Subcutaneous abdominal adipose tissue (tissue), 5 donors: ENCODE measurements at regions not wholly inside any gene's neighbourhood (a gene's known extent, or its start where the extent isn't known, plus 50 kb on each side); places are given as distances from the start of the nearest gene placed in this dataset.

Experiments
- H3K27ac ChIP-seq: one replicate; pipeline ENCODE4 v1.7.0; 2013; ENCODE audit warnings: low read depth, mild to moderate bottlenecking, inconsistent platforms, low read length, moderate library complexity
- H3K27me3 ChIP-seq, 5 donors: one replicate each; pipeline ENCODE4 v1.7.0; 2013; ENCODE audit warnings: low read length in 5 of 5, inconsistent platforms in 1 of 5; ENCODE audit not compliant: control insufficient read depth in 5 of 5, insufficient read depth in 4 of 5
- H3K36me3 ChIP-seq, 5 donors: one replicate each; pipeline ENCODE4 v1.7.0; 2013; ENCODE audit warnings: low read length in 5 of 5; ENCODE audit not compliant: control insufficient read depth in 5 of 5, insufficient read depth in 5 of 5
- H3K4me1 ChIP-seq, 5 donors: one replicate each; pipeline ENCODE4 v1.7.0; 2013; ENCODE audit warnings: low read length in 5 of 5, mild to moderate bottlenecking in 3 of 5, moderate library complexity in 1 of 5; ENCODE audit not compliant: control insufficient read depth in 5 of 5, insufficient read depth in 5 of 5
- H3K4me3 ChIP-seq, 5 donors: one replicate each; pipeline ENCODE4 v1.7.0; 2013; ENCODE audit warnings: low read length in 5 of 5, low read depth in 1 of 5
- H3K9ac ChIP-seq, 5 donors: one replicate each; pipeline ENCODE4 v1.7.0; 2013; ENCODE audit warnings: low read length in 5 of 5, mild to moderate bottlenecking in 4 of 5, moderate library complexity in 3 of 5
- H3K9me3 ChIP-seq, 5 donors: one replicate each; pipeline ENCODE4 v1.7.0; 2013; ENCODE audit warnings: low read length in 5 of 5; ENCODE audit not compliant: control insufficient read depth in 5 of 5
- donor health status: healthy.
- donor health status: healthy.
- donor health status: healthy.
- donor health status: healthy.
- donor health status: healthy.

- Histone ChIP-seq H3K27ac (no peak overlapping the region), H3K9ac (no peak overlapping the region), H3K9me3 (no peaks in the 10 kb centered on the region), H3K4me1 (peaks cover 0 to under 1% (median 0%) of the 10 kb centered on the region in 5 donors), H3K27me3 (no peaks in the 10 kb centered on the region), H3K36me3 (peaks cover 0 to 2% (median 0%) of the 10 kb centered on the region in 5 donors), H3K4me3 (no peak overlapping the region)
Measured at GRCh38 chr18:23341383-23341782, 111.7 kb upstream of the RIOK3 start.

- Histone ChIP-seq H3K27me3 (no peaks in the 10 kb centered on the region), H3K36me3 (peaks cover 0 to 2% (median 0%) of the 10 kb centered on the region in 5 donors), H3K4me1 (no peaks in the 10 kb centered on the region), H3K9ac (no peak overlapping the region), H3K9me3 (no peaks in the 10 kb centered on the region), H3K4me3 (no peak overlapping the region), H3K27ac (no peak overlapping the region)
Measured at GRCh38 chr18:23341983-23342382, 111.1 kb upstream of the RIOK3 start.

GRCh38 chr18:23342506-23342905 is 110.6 kb upstream of the RIOK3 start:
- no peak overlapping the region for H3K27ac ChIP-seq
- H3K4me3 ChIP-seq, result no peak overlapping the region
- no peaks in the 10 kb centered on the region for H3K4me1 ChIP-seq
- H3K9ac ChIP-seq, result no peak overlapping the region
- H3K9me3 ChIP-seq, result no peaks in the 10 kb centered on the region
- H3K36me3 ChIP-seq, result peaks cover 0 to 2% (median 0%) of the 10 kb centered on the region in 5 donors
- H3K27me3 ChIP-seq, result no peaks in the 10 kb centered on the region

- H3K4me1 ChIP-seq, result peaks cover 0 to 32% (median 18%) of the 10 kb centered on the region in 5 donors
- no peaks in the 10 kb centered on the region for H3K9me3 ChIP-seq
Measured at GRCh38 chr18:23350188-23350587, 102.9 kb upstream of the RIOK3 start.

GRCh38 chr18:23351521-23351920 is 101.6 kb upstream of the RIOK3 start:
- Histone ChIP-seq H3K9me3 (no peaks in the 10 kb centered on the region), H3K9ac (no peak overlapping the region), H3K4me3 (no peak overlapping the region), H3K27ac (no peak overlapping the region), H3K27me3 (no peaks in the 10 kb centered on the region), H3K4me1 (peaks cover 7 to 45% (median 29%) of the 10 kb centered on the region in 5 donors), H3K36me3 (peaks cover 0 to 6% (median 2%) of the 10 kb centered on the region in 5 donors)

More at GRCh38 chr18:23350188-23350587, 102.9 kb upstream of the RIOK3 start:
- H3K4me3 ChIP-seq, result no peak overlapping the region
- no peaks in the 10 kb centered on the region for H3K27me3 ChIP-seq
- H3K27ac ChIP-seq, result no peak overlapping the region
- H3K36me3 ChIP-seq, result peaks cover 0 to 6% (median 2%) of the 10 kb centered on the region in 5 donors
- H3K9ac ChIP-seq, result no peak overlapping the region

GRCh38 chr18:23352042-23352441 is 101.0 kb upstream of the RIOK3 start:
- Histone ChIP-seq H3K9me3 (no peaks in the 10 kb centered on the region), H3K36me3 (peaks cover 0 to 6% (median 2%) of the 10 kb centered on the region in 5 donors), H3K9ac (no peak overlapping the region), H3K27me3 (no peaks in the 10 kb centered on the region), H3K27ac (peak overlapping the region; percentile 8), H3K4me1 (peaks cover 11 to 50% (median 34%) of the 10 kb centered on the region in 5 donors), H3K4me3 (no peak overlapping the region)

- no peak overlapping the region for H3K4me3 ChIP-seq
- peaks cover 13 to 65% (median 48%) of the 10 kb centered on the region in 5 donors for H3K4me1 ChIP-seq
- no peaks in the 10 kb centered on the region for H3K27me3 ChIP-seq
- no peak overlapping the region for H3K27ac ChIP-seq
- H3K36me3 ChIP-seq, result peaks cover 0 to 6% (median 0%) of the 10 kb centered on the region in 5 donors
- H3K9me3 ChIP-seq, result no peaks in the 10 kb centered on the region
- H3K9ac ChIP-seq, result no peak overlapping the region
Measured at GRCh38 chr18:23353459-23353858, 99.6 kb upstream of the RIOK3 start.

GRCh38 chr18:23354625-23355024 is 98.5 kb upstream of the RIOK3 start:
- peak overlapping the region; percentile 4 for H3K27ac ChIP-seq
- H3K27me3 ChIP-seq, result no peaks in the 10 kb centered on the region
- H3K36me3 ChIP-seq, result peaks cover 0 to 6% (median 0%) of the 10 kb centered on the region in 5 donors
- peaks cover 16 to 69% (median 54%) of the 10 kb centered on the region in 5 donors for H3K4me1 ChIP-seq
- H3K9ac ChIP-seq, result no peak overlapping the region
- H3K4me3 ChIP-seq, result no peak overlapping the region
- H3K9me3 ChIP-seq, result no peaks in the 10 kb centered on the region

GRCh38 chr18:23355206-23355605 is 97.9 kb upstream of the RIOK3 start:
- no peak overlapping the region for H3K9ac ChIP-seq
- H3K27me3 ChIP-seq, result no peaks in the 10 kb centered on the region
- no peak overlapping the region for H3K4me3 ChIP-seq
- H3K4me1 ChIP-seq, result peaks cover 16 to 65% (median 53%) of the 10 kb centered on the region in 5 donors
- peak overlapping the region; percentile 4 for H3K27ac ChIP-seq
- H3K36me3 ChIP-seq, result peaks cover 0 to 6% (median 0%) of the 10 kb centered on the region in 5 donors
- H3K9me3 ChIP-seq, result peaks cover 0 to 3% (median 0%) of the 10 kb centered on the region in 5 donors

- peaks cover 16 to 64% (median 49%) of the 10 kb centered on the region in 5 donors for H3K4me1 ChIP-seq
- H3K27ac ChIP-seq, result peak overlapping the region; percentile 88
- peaks cover 0 to 3% (median 0%) of the 10 kb centered on the region in 5 donors for H3K9me3 ChIP-seq
- H3K27me3 ChIP-seq, result no peaks in the 10 kb centered on the region
- peaks cover 0 to 6% (median 0%) of the 10 kb centered on the region in 5 donors for H3K36me3 ChIP-seq
- H3K4me3 ChIP-seq, result peak overlapping the region in 2 of 5 donors; percentile 26 to 48
- H3K9ac ChIP-seq, result peak overlapping the region in 2 of 5 donors; percentile 5 to 40
Measured at GRCh38 chr18:23356424-23356823, 96.7 kb upstream of the RIOK3 start.
